Embryonic facial prominence (tissue), 1 donor: ENCODE measurements at regions not wholly inside any gene's neighbourhood (a gene's known extent, or its start where the extent isn't known, plus 50 kb on each side); places are given as distances from the start of the nearest gene placed in this dataset.
A peak's percentile ranks its signal among the peaks of the same experiment; 100 is the strongest.
"Not testable (repeated sequence)": the region's sequence is repeated elsewhere in the genome, so short reads cannot be mapped to it uniquely, and the experiment has no call there.

Experiments
- DNase-seq: peaks from one replicate; pipeline ENCODE4 v3.0.0-alpha.2; 2016; ENCODE audit errors: extremely low spot score

- no peak for DNase-seq
These were observed 337.7 kb downstream of the IPO8 start for GRCh38 chr12:30357766-30358490.

DNA sequence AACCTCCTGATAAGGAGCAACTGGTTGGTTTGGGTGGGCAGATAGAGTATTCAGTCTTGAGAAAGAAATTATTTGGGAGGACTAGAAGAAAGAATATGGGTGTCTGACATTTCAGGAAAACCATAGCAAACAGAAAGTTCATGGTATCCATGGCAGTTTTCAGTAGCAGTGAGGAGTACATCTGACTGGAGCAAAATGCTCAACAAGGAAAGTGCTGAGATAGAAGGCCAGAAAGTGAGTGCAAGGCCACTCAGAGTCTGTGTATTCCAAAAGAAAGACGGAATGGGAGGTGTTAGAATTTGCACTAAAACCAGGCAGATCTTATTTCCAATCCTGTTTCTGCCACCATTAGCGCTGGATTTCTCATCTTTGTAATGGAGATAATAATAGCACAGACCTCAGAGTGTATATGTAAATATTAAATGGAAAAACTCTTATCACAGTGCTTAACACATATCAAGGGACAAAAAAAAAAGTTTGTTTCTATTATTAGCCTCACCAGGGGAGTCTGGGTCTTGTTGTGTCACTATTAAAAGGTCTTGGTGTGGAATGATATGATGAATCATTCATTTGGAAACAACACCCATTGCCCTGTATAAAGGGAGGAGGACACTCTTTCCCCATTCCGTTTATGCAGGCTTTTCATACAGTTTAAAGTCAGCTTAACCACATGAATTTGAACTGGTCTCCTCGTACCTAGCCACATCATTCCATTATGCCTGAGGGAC lies 349.8 kb downstream of the IPO8 start:
- DNase-seq: no peak

DNA sequence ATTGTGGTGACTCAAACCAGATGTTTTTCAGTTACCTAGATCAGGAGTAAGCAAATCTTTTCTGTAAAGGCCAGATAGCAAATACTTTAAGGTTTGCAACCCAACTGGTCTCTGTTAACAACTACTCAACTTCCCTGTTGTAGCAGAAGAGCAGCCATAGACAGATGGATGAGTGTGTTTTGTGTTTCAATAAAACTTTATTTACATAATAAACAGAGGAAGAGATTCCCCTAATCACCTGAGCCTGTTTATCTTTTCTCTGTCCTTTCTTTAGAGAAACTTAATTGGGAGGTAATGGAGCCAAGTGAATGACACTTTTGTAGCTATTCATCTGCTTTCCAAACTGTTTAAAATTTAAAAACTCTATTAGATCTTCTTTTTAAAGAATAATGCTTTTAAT lies 365.1 kb downstream of the IPO8 start:
- DNase-seq: no peak

GRCh38 chr12:30329281-30329680 lies 366.4 kb downstream of the IPO8 start:
- no peak for DNase-seq

GRCh38 chr12:30323008-30323407 lies 372.7 kb downstream of the IPO8 start:
- no peak for DNase-seq

- DNase-seq: no peak
These were observed 375.1 kb downstream of the IPO8 start for GRCh38 chr12:30320561-30320960.

- DNase-seq: no peak
These were observed 381.1 kb downstream of the IPO8 start for GRCh38 chr12:30314506-30315100.

DNA sequence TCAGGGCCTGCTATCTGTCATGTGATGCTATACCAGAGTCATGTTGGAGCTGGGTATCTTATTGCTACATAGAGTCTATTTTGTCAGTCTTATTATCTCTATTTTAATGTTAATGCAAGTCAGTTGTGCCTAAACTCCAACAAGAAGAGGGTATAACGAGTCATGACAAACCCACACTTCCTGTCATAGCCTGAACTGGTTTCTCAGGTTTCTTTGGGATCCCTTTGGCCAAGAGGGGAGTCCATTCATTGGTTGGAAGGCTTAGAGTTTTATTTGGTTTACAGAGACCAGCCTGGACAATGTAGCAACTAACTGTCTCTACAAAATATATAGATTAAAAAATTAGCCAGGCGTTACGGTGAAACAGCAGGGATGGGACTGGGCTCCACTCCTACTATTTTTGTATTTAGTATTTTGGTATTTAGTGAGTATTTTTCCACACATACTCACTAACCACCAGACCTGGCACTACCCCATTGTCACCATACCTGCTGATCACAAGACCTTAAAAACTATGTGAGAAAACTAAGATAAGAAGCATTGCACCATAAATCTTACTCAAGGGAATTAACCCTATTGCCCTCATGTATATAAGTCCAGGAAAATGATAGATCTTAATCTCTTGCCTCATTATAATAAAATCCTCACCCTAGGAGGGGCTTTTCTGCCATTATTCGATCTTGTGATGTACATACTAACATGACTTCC lies 387.5 kb downstream of the IPO8 start:
- DNase-seq: no peak

DNA sequence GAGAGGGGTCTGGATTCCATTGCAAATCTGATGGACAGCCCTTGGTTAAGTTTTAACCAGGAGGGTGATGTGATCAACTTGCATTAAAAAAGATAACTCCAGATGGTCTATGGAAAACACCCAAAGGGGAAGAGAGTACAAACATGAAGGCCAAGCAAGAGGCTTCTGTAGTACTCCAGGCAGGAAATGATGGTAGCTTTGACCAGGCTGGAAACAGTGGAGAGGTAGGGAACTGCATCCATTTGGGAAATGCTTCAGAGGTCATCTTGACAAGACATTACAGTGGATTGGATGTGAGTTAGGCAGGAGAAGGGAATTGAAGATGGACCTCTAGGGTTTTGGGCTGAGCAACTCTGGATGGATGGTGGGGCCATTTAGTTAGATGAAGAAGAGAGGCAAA lies 391.1 kb downstream of the IPO8 start:
- DNase-seq: no peak

GRCh38 chr12:30301291-30301690 lies 394.4 kb downstream of the IPO8 start:
- DNase-seq: no peak

GRCh38 chr12:30296486-30296885 lies 399.2 kb downstream of the IPO8 start:
- DNase-seq: no peak

GRCh38 chr12:30286345-30286926 lies 409.2 kb downstream of the IPO8 start:
- no peak for DNase-seq

- no peak for DNase-seq
These were observed 417.3 kb downstream of the IPO8 start for GRCh38 chr12:30278401-30278800.

DNA sequence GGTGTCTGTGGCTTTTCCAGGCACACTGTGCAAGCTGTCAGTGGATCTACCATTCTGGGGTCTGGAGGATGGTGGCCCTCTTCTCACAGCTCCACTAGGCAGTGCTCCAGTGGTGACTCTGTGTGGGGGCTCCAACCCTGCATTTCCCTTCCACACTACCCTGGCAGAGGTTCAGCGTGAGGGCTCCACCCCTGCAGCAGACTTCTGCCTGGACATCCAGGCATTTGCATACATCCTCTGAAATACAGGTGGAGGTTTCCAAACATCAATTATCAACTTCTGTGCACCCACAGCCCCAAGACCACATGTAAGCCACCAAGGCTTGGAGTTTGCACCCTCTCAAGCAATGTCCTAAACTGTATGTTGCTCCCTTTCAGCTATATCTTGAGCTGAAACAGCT lies 423.2 kb downstream of the IPO8 start:
- not testable (repeated sequence) for DNase-seq

DNA sequence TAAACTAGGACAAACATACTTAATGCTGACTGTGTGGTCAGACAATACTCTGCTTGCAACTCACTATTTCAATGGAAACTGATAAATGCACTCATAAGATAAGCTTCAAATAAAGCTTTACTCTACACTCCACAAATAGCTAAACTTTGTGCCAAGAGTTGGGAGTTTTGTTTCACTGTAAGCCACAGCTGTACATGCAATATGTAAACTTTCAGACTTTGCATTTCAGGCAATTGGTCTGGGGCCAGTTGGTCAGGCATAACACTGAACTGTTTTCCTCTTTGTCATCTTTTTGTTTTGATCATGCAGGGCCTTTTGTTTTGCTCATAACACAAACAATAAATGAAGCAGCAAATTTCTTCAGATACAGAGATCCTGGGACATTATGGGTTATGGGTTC lies 426.2 kb downstream of the IPO8 start:
- no peak for DNase-seq

- DNase-seq: peak; percentile 29
These were observed 427.6 kb downstream of the IPO8 start for GRCh38 chr12:30268041-30268440.

DNA sequence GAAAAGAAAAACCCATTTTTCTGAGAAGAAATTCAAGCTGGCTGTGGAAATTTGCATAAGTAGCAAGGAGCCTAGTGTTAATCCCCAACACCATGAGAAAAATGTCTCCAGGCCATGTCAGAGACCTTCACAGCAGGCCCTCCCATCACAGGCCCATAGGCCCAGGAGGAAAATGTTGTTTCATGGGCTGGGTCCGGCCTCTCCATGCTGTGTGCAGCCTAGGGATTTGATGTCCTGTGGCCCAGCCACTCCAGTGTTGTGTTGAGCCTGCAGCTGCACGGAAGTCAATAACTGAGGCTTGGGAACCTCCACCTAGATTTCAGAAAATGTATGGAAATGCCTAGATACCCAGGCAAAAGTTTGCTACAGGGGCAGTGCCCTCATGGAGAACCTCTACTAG lies 432.2 kb downstream of the IPO8 start:
- no peak for DNase-seq

DNA sequence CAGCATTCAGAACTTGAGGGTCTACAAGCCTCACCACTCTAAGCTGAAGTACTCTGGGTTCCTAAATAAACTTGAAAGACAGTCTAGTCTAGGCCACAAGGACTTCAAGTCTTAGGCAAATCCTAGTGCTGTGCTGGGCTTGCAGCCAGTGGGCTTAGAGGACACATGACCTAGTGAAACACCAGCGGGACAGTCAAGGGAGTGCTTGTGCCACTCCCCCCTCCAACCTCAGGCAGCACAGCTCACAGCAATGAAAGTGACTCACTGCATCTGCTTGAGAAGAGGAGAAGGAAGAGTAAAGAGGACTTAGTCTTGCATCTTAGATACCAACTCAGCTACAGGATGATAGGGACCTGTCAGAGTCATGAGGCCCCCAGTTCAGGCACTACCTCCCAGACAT lies 438.1 kb downstream of the IPO8 start:
- no peak for DNase-seq

- DNase-seq: no peak
These were observed 444.1 kb downstream of the IPO8 start for GRCh38 chr12:30251546-30251945.

GRCh38 chr12:30243426-30243825 lies 452.2 kb downstream of the IPO8 start:
- no peak for DNase-seq

- DNase-seq: no peak
These were observed 435.3 kb upstream of the TMTC1 start for GRCh38 chr12:30219047-30219446.

DNA sequence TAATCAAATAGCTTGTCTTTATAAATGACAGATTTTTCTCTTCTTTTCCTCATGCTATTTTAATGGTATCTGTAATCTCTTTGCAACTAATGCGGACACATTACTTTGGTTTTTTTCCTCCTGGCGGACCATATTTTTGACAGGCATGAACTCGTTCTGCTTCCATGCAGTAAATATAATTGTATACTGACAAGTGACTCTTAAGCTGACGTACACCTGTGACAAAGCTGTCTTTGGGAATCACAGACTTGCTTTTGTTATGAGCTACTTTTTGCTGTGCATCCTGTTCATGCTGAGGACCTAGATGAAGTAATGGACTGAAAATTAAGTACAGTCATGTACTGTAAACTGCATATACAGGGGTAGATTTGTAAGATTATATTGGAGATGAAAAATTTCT lies 434.3 kb upstream of the TMTC1 start:
- DNase-seq: no peak
